ELR (cell line): ENCODE measurements at regions not wholly inside any gene's neighbourhood (a gene's known extent, or its start where the extent isn't known, plus 50 kb on each side); places are given as distances from the start of the nearest gene placed in this dataset.

Experiments
- DNase-seq: peaks from one replicate; pipeline ENCODE4 v3.0.0-alpha.2; 2015; ENCODE audit warnings: low read depth

GRCh38 chr3:72111265-72112205 is 326.6 kb upstream of the PROK2 start:
- DNase-seq, result no peak

- DNase-seq, result no peak
These were observed 324.6 kb upstream of the PROK2 start for GRCh38 chr3:72109327-72110259.

- DNase-seq, result no peak
These were observed 320.4 kb upstream of the PROK2 start for GRCh38 chr3:72105306-72105705.

- no peak for DNase-seq
These were observed 317.2 kb upstream of the PROK2 start for GRCh38 chr3:72102112-72102616.

GRCh38 chr3:72101494-72101893 is 316.5 kb upstream of the PROK2 start:
- DNase-seq, result no peak

- peak; percentile 57 for DNase-seq
These were observed 315.7 kb upstream of the PROK2 start for GRCh38 chr3:72100601-72101187.

GRCh38 chr3:72100080-72100511 is 315.1 kb upstream of the PROK2 start:
- DNase-seq, result no peak

GRCh38 chr3:72099326-72100079 is 314.6 kb upstream of the PROK2 start:
- no peak for DNase-seq

GRCh38 chr3:72097053-72097452 is 312.1 kb upstream of the PROK2 start:
- no peak for DNase-seq

GRCh38 chr3:72095521-72095920 is 310.6 kb upstream of the PROK2 start:
- no peak for DNase-seq

- no peak for DNase-seq
These were observed 309.0 kb upstream of the PROK2 start for GRCh38 chr3:72093992-72094334.

- DNase-seq, result no peak
These were observed 308.5 kb upstream of the PROK2 start for GRCh38 chr3:72093270-72093991.

- no peak for DNase-seq
These were observed 307.8 kb upstream of the PROK2 start for GRCh38 chr3:72092778-72093177.

- DNase-seq, result no peak
These were observed 303.6 kb upstream of the PROK2 start for GRCh38 chr3:72088486-72089025.

- DNase-seq, result no peak
These were observed 302.5 kb upstream of the PROK2 start for GRCh38 chr3:72087420-72087819.

GRCh38 chr3:72086743-72087087 is 301.8 kb upstream of the PROK2 start:
- no peak for DNase-seq

- no peak for DNase-seq
These were observed 301.2 kb upstream of the PROK2 start for GRCh38 chr3:72086042-72086742.

- no peak for DNase-seq
These were observed 300.1 kb upstream of the PROK2 start for GRCh38 chr3:72085036-72085435.

GRCh38 chr3:72082776-72083462 is 298.0 kb upstream of the PROK2 start:
- no peak for DNase-seq
